Body of pancreas (tissue), 4 donors: ENCODE measurements at regions not wholly inside any gene's neighbourhood (a gene's known extent, or its start where the extent isn't known, plus 50 kb on each side); places are given as distances from the start of the nearest gene placed in this dataset.

ENCODE experiments used
- CTCF ChIP-seq, 7 experiments: fragments of 450-650 bp in 4 of 7; fragments of 200-600 bp in 3 of 7; sonication (generic) in 3 of 7; IDR thresholded peaks; one replicate each; pipeline ENCODE4 v1.5.1; 2016 to 2019; ENCODE audit warnings: antibody characterized with exemption in 7 of 7
- POLR2A ChIP-seq, 3 donors: fragments of 450-650 bp; IDR thresholded peaks; one replicate each; pipeline ENCODE4 v1.6.1; 2016; ENCODE audit warnings: antibody characterized with exemption in 3 of 3, mild to moderate bottlenecking in 2 of 3

GRCh38 chr5:126139086-126139485, 284.1 kb upstream of the GRAMD2B start:
- no peak for TF ChIP-seq POLR2A (IDR thresholded peaks at IDR 0.05)
- no peak for TF ChIP-seq CTCF (IDR thresholded peaks at IDR 0.05)
